Upper lobe of right lung (tissue), 1 donor: ENCODE measurements at regions not wholly inside any gene's neighbourhood (a gene's known extent, or its start where the extent isn't known, plus 50 kb on each side); places are given as distances from the start of the nearest gene placed in this dataset.

Experiments used
- ATAC-seq: fragments of 200-7000 bp; cut with Tn5 transposase; one replicate; pipeline ENCODE4 v1.9.1; 2020; ENCODE audit warnings: mild to moderate bottlenecking, moderate library complexity
- DNase-seq: peaks from one replicate; pipeline ENCODE4 v3.0.0-alpha.2; 2020
- H3K27ac ChIP-seq: fragments of 200-600 bp; one replicate; pipeline ENCODE4 v1.8.0; 2022
- H3K27me3 ChIP-seq: fragments of 200-600 bp; one replicate; pipeline ENCODE4 v1.8.0; 2022; ENCODE audit warnings: mild to moderate bottlenecking
- H3K36me3 ChIP-seq: fragments of 200-600 bp; one replicate; pipeline ENCODE4 v1.8.0; 2022
- H3K4me1 ChIP-seq: fragments of 200-600 bp; one replicate; pipeline ENCODE4 v1.8.0; 2022
- H3K4me3 ChIP-seq: fragments of 200-600 bp; one replicate; pipeline ENCODE4 v1.8.0; 2022; ENCODE audit warnings: mild to moderate bottlenecking
- H3K9me3 ChIP-seq: fragments of 200-600 bp; one replicate; pipeline ENCODE4 v1.8.0; 2022
- intact Hi-C: fragments of 100-400 bp; cut with DNase I; formaldehyde crosslinking; loops from one replicate; pipeline ENCODE4 v1.11.0; 2022
- TF ChIP-seq, protein P1 (sequence below): fragments of 200-600 bp; IDR thresholded peaks from one replicate; pipeline ENCODE4 v1.8.0; 2022; ENCODE audit warnings: antibody characterized with exemption
- donor health status: DM: no; HTN: yes; CAD: no; lungs with severe emphysema.

DNA sequence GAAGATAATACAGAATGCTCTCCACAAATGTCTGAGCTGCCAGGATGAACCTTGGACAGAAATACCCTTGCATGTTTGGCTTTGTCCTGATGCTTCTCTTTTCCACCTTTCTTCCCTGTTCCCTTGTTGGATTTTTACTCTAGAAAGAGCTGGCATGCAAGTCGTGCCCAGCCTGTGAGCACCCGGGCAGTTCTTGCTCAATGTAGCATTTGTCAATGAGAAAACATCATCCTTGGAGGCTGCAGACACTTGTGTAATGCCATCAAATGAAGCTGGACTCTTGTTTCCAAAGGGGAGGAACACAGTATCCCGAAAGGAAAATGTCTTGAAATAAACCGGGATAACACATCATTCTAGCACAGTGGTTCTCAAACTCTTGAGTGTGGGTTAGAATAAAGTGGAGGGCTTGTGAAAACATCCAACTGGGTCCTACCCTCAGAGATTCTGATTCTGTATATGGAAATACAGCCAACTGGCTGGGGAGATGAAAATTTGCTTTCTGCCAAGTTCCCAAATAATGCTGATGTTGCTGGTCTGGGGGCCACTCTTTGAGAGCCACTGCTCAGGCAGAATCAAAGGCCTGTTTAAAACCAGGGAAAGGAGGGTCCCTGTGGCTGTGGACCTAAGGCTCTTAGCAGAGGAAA is 237.2 kb downstream of the SPATA18 start:
- Histone ChIP-seq H3K4me3 (no peak overlapping the region), H3K36me3 (no peaks in the 10 kb centered on the region), H3K27me3 (no peaks in the 10 kb centered on the region), H3K9me3 (no peaks in the 10 kb centered on the region), H3K4me1 (no peaks in the 10 kb centered on the region), H3K27ac (no peak overlapping the region)
- ATAC-seq (no peak), DNase-seq (no peak)
- intact Hi-C loops: no loop called here
- TF ChIP-seq, protein P1, sequence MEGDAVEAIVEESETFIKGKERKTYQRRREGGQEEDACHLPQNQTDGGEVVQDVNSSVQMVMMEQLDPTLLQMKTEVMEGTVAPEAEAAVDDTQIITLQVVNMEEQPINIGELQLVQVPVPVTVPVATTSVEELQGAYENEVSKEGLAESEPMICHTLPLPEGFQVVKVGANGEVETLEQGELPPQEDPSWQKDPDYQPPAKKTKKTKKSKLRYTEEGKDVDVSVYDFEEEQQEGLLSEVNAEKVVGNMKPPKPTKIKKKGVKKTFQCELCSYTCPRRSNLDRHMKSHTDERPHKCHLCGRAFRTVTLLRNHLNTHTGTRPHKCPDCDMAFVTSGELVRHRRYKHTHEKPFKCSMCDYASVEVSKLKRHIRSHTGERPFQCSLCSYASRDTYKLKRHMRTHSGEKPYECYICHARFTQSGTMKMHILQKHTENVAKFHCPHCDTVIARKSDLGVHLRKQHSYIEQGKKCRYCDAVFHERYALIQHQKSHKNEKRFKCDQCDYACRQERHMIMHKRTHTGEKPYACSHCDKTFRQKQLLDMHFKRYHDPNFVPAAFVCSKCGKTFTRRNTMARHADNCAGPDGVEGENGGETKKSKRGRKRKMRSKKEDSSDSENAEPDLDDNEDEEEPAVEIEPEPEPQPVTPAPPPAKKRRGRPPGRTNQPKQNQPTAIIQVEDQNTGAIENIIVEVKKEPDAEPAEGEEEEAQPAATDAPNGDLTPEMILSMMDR: no peak

DNA sequence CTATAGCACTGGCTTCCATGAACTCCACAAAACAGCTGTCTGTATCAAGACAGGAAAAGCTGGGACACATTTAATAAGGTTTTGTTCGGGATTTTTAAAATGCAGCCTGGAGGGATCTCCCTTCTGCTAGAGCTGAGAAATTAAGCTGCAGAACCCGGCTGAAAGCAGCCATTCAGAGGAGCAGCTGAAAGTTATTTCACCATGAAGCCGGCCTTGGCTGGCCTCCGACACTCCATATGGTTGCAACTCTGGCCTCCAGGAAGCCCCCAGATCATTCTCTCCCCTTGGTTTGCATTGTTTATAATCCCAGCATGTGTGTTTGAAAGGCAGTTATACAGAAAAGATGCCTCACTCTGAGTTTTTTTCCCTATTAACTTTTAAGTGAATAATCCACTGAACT is 239.4 kb downstream of the SPATA18 start:
- Histone ChIP-seq H3K27ac (no peak overlapping the region), H3K36me3 (no peaks in the 10 kb centered on the region), H3K4me1 (no peaks in the 10 kb centered on the region), H3K27me3 (no peaks in the 10 kb centered on the region), H3K9me3 (no peaks in the 10 kb centered on the region), H3K4me3 (no peak overlapping the region)
- DNase-seq: no peak
- TF ChIP-seq, protein P1: no peak
- no peak for ATAC-seq
- intact Hi-C loops: no loop called here

DNA sequence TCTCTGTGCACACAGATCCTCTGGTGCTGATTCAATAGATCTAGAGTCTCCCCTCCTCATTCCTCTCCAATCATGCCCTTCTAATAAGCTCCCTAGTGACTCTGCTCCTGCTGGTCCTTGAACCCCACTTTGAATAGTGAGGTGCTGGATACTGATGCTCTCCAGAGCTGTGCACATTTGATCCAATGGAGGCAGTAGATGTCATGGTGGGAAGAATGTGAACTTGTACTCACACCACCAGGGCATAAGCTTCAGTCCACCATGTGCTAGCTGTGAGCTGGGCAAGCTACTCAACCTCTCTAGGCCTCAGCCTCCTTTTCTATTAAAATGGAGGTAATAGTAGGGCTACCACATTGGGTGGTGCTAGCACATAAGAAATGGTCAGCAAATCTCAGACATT is 241.1 kb downstream of the SPATA18 start:
- Histone ChIP-seq H3K4me1 (no peaks in the 10 kb centered on the region), H3K4me3 (no peak overlapping the region), H3K27ac (no peak overlapping the region), H3K36me3 (no peaks in the 10 kb centered on the region), H3K9me3 (no peaks in the 10 kb centered on the region), H3K27me3 (no peaks in the 10 kb centered on the region)
- ATAC-seq (no peak), DNase-seq (no peak)
- TF ChIP-seq, protein P1: no peak
- intact Hi-C loops: no loop called here

DNA sequence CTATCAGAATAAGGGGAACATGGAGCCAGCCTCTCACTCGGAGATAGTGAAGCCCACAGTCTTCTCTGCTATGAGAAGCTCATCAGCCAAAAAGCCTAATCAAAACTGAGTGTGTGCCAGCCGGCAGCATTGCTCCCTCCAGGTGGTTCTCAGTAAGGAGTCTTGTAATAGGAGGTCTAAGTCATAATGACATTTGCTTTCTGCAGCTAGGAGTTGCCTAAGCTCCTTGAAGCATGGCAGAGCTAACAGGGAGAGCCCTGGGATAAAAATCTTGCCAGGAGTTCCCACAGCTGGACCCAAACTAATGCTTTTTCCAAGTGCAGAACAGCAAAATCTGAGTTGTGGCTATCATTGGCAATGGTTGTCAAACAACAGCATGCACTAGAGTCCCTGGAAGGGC is 245.2 kb downstream of the SPATA18 start:
- no peak overlapping the region for H3K27ac ChIP-seq
- no peak overlapping the region for H3K4me3 ChIP-seq
- TF ChIP-seq, protein P1: no peak
- DNase-seq: no peak
- H3K27me3 ChIP-seq: no peaks in the 10 kb centered on the region
- H3K4me1 ChIP-seq: no peaks in the 10 kb centered on the region
- no peaks in the 10 kb centered on the region for H3K36me3 ChIP-seq
- no peaks in the 10 kb centered on the region for H3K9me3 ChIP-seq
- no peak for ATAC-seq
- intact Hi-C loops: no loop called here

DNA sequence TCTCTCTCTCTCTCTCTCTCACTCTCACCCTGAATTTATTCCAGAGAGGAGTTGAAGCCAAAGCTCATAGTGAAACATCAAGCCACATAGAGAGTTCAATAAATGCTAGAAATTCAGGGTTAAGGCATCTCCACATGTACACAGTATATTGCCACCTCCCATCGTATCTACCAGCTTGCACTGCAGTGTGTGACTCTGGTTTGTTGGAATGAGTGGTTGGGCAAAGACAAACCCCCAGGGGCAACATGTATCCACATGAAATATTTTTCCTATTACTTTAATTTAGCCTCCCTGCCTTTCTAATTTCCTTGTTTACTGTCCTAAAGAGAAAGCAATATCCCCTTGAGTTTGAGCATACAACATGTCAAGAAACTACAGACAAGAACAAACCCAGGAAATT is 247.3 kb downstream of the SPATA18 start:
- Histone ChIP-seq H3K9me3 (no peaks in the 10 kb centered on the region), H3K4me1 (no peaks in the 10 kb centered on the region), H3K4me3 (no peak overlapping the region), H3K27ac (no peak overlapping the region), H3K27me3 (no peaks in the 10 kb centered on the region), H3K36me3 (no peaks in the 10 kb centered on the region)
- intact Hi-C loops: no loop called here
- no peak for DNase-seq
- TF ChIP-seq, protein P1: no peak
- no peak for ATAC-seq

DNA sequence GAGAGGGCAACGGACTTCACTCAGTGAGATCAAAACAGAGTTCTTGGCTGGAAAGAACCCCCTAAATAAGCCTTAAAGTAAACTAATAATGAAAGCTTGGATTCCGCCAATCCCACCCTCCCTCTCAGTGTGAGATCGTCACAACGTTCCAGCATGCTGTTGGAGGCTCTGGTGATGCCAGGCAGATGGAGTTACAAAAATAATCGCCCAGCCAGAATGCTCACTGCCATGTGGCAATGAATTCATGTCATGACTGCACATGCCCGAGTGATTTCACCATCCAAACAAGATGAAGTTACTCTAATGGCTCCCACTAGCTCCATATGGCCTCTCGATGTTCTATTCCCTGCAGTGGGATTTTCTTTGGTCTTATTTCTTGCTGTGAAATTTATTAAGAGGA is 248.0 kb downstream of the SPATA18 start:
- no peaks in the 10 kb centered on the region for H3K9me3 ChIP-seq
- intact Hi-C loops: no loop called here
- DNase-seq: no peak
- H3K36me3 ChIP-seq: no peaks in the 10 kb centered on the region
- H3K4me3 ChIP-seq: no peak overlapping the region
- no peak overlapping the region for H3K27ac ChIP-seq
- no peaks in the 10 kb centered on the region for H3K4me1 ChIP-seq
- TF ChIP-seq, protein P1: no peak
- ATAC-seq: no peak
- H3K27me3 ChIP-seq: no peaks in the 10 kb centered on the region
